EH (cell line): ENCODE measurements at regions not wholly inside any gene's neighbourhood (a gene's known extent, or its start where the extent isn't known, plus 50 kb on each side); places are given as distances from the start of the nearest gene placed in this dataset.

ENCODE experiments used
- DNase-seq: peaks from one replicate; pipeline ENCODE4 v3.0.0-alpha.2; 2015; ENCODE audit warnings: low read depth

- DNase-seq = no peak
Measured at GRCh38 chr6:147674099-147674498, 165.6 kb downstream of the SAMD5 start.

GRCh38 chr6:147674794-147675193 lies 166.3 kb downstream of the SAMD5 start:
- no peak for DNase-seq

GRCh38 chr6:147675281-147675680 lies 166.8 kb downstream of the SAMD5 start:
- DNase-seq = peak; percentile 64

- peak; percentile 4 for DNase-seq
Measured at GRCh38 chr6:147676495-147677199, 168.2 kb downstream of the SAMD5 start.

GRCh38 chr6:147677647-147678046 lies 169.2 kb downstream of the SAMD5 start:
- DNase-seq = no peak

GRCh38 chr6:147678253-147678652 lies 169.8 kb downstream of the SAMD5 start:
- DNase-seq = no peak

- no peak for DNase-seq
Measured at GRCh38 chr6:147684906-147685305, 176.4 kb downstream of the SAMD5 start.

GRCh38 chr6:147689398-147689797 lies 180.9 kb downstream of the SAMD5 start:
- DNase-seq = peak; percentile 45

GRCh38 chr6:147691446-147691845 lies 183.0 kb downstream of the SAMD5 start:
- peak; percentile 6 for DNase-seq

- no peak for DNase-seq
Measured at GRCh38 chr6:147693181-147693580, 184.7 kb downstream of the SAMD5 start.

GRCh38 chr6:147694556-147694955 lies 186.1 kb downstream of the SAMD5 start:
- DNase-seq = peak; percentile 38

GRCh38 chr6:147695819-147696218 lies 187.3 kb downstream of the SAMD5 start:
- DNase-seq = no peak

- no peak for DNase-seq
Measured at GRCh38 chr6:147699140-147699539, 190.7 kb downstream of the SAMD5 start.

- DNase-seq = peak; percentile 70
Measured at GRCh38 chr6:147699637-147700036, 191.1 kb downstream of the SAMD5 start.

- peak; percentile 18 for DNase-seq
Measured at GRCh38 chr6:147700436-147701209, 192.1 kb downstream of the SAMD5 start.

- DNase-seq = no peak
Measured at GRCh38 chr6:147704691-147705090, 196.2 kb downstream of the SAMD5 start.

- no peak for DNase-seq
Measured at GRCh38 chr6:147707524-147707923, 199.0 kb downstream of the SAMD5 start.

GRCh38 chr6:147708170-147708569 lies 199.7 kb downstream of the SAMD5 start:
- DNase-seq = no peak

GRCh38 chr6:147709396-147710272 lies 201.1 kb downstream of the SAMD5 start:
- DNase-seq = no peak

- DNase-seq = no peak
Measured at GRCh38 chr6:147710890-147711289, 202.4 kb downstream of the SAMD5 start.

- peak; percentile 81 for DNase-seq
Measured at GRCh38 chr6:147711476-147711875, 203.0 kb downstream of the SAMD5 start.

GRCh38 chr6:147712841-147713240 lies 204.4 kb downstream of the SAMD5 start:
- peak; percentile 29 for DNase-seq
